AG08396 (cell line): ENCODE measurements at regions not wholly inside any gene's neighbourhood (a gene's known extent, or its start where the extent isn't known, plus 50 kb on each side); places are given as distances from the start of the nearest gene placed in this dataset.
A peak's percentile ranks its signal among the peaks of the same experiment; 100 is the strongest.
"Not testable (repeated sequence)": the region's sequence is repeated elsewhere in the genome, so short reads cannot be mapped to it uniquely, and the experiment has no call there.

Experiments used
- DNase-seq: peaks from one replicate; pipeline ENCODE4 v3.0.0; 2012; ENCODE audit warnings: low spot score, mixed read lengths

DNA sequence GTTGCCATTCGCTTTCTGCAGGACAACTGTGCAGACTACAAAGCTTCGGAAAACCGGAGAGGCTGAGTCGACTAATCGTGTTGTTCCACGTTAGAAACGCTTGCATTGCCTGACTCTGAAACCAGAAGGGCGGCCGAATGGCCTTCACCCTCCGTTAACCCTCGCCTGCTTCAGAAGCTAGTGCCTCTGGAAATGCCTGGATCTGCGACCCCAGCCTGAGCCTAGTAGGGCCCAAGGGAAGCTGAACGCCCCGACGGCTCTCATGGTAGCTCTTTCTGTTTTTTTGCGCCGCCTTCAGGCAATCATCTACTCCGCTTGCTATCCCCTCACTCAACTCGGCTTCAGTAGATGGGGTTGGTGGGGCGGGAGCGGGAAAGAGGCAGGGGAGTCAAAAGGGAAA is 117.3 kb downstream of the PPIAL4A start:
- peak; percentile 0 for DNase-seq

DNA sequence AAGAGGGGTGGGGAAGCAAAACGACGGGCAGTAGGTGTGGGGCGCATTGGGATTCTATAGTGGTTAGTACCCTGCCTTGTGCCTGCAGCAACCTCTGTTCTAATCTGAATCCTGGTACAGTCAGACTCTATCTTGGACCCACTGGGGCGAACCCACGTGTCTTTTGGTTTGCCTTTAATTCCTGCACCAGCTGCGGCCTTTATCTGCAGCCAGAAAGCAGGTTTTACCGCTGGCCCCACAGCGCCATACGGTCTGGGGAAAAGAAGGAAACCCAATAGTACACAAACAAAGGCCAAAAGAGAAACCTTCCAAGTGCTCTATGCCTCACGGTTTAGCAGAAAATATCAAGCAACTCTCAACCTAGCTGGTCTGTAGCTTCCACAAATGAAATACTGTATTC is 118.2 kb downstream of the PPIAL4A start:
- DNase-seq = peak; percentile 0

DNA sequence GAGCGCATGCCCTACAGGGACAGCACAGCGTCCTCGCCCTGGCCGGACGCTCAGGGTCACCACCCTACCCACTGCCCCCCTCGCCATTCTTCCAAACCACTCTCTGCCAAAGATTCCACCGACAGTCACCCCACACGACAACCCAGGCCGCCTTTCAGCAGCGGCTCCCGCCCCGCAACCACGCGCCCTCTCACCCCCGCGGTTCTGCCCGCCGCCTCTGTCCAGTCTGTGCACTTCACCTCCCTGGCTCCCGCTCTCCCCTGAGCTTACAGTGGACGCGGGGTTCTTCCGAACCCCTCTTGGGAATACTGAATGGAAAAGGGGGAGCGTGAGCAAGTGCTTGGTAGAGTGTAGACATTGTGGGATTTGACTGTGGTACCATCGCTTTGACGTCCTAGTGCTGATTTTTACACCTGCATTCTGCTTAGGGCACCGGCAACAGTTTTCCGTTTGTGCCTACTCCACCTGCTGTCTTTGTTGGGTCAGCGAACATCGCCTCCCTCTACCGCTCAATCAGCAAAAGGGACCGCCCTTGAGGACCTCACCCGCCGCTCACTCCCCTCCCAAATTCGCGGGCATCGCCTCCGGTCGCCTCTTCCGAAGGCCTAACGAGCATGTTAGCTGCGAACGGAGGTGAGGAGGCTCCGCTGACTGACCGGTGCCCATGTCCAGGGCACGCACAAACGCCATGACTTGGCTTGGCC is 119.1 kb downstream of the PPIAL4A start:
- not testable (repeated sequence) for DNase-seq

DNA sequence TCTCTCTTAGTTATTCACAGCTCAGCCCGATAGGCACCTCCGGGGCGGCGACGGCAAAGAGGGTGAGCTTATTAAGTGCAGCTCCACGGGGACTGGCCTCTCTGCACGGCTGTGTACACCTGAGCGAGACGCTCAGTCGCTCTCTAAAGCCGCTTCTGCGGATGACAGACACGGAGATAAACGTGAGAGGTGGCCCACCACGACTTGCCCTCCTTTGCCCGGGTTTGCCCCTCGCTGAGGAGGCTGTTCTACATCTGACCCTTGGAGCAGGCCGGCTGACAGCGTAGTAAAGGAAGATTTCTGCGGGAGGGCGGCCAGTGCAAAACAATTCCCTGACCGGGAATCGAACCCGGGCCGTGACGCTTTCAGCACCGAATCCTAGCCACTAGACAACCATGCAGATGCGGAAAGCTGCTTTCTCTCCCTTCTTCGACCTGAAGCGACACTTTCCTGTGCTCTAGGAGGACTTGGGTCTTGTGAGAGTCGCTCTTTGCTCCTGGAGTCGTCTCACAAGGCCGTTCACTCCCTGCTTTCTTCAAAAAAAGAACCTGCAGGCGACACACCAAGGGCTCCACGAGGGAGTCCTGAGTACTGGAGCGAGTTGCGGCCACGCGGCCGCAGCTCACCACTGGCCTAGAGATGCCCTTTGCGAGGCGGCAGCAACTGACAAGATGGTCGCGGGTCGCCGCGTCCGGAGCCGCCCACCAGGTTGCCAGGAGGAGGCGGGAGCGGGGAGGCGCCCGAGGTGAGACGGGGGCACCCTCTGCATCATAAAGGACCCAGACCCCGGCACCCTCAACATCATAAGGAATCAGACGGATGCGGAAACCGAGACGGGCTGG is 119.9 kb downstream of the PPIAL4A start:
- DNase-seq = peak; percentile 9

DNA sequence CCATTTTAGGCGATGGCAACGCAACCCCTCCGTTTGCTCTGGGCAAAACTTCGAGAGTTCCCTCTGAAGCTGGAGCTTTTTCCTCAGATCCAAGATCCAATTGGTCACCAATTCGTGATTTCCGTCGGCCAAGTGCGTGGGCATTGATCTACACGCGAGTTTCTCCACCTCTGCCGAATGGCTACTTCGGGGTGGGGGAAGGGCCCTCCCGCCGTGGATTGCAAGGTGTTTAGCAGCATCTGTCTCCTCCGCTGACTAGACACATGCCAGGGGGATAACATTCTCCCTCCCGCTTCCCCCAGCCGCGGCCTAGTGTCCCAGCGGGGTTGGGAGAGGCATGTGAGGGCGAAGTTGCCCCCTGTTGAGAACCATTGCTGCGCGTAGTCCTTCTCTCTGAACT is 120.6 kb downstream of the PPIAL4A start:
- DNase-seq = not testable (repeated sequence)

DNA sequence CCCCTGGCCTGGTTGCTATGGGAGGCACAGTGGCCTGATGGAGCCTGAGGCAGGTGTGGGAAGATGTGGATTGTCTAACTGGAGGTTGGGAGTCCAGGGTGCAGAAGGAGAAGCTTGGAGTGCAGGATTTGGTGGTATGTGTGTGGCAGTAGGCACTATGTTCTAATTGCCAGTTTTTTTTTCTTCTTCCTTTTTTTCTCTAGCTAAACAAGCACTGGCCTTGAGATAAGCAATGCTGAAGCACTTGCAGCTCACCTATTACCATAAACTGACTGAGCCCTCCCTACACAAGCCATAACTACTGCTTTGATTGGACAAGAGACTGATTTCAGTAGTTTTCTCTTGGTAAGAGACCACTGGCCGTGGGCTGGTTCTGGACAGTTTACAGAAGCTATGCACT is 123.6 kb downstream of the PPIAL4A start:
- DNase-seq = not testable (repeated sequence)

DNA sequence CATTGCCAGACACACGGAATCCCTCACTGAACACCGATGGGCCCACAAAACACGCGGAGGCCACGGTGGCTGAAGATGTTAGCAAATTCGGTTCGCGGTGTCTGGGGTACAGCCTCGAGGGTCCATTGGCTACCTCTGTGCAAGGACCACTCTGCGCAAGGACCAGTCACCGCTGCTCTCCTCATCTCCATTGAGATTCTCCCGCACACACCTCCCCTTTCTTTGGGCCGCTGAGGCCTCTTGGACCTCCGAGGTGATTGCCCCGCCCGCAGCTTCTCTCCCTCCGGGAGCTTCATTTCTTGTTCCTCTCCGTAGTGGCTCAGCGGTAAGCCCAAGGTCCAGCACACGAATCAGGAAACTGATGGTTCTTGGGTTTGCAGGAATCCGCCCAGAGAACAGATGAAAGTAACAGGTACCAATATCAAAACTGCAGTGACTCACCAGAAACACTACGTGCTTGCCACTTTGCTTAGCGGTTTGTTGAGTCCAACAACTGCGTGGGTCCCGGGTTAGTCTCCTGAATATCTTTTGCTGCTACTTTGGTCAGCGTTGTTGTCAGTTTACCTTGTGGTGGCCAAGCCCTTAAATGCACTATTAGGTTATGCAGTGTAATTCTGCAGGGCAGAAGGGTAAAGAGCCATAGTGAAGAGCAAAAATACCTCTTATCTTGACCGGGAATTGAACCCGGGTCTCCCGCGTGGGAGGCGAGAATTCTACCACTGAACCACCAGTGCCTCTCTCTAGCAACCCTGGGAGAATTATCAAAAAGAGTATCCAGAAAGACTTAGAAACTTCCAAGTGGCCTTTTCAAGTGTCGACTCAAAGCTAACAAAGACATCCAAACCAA is 126.8 kb downstream of the PPIAL4A start:
- DNase-seq = peak; percentile 16

DNA sequence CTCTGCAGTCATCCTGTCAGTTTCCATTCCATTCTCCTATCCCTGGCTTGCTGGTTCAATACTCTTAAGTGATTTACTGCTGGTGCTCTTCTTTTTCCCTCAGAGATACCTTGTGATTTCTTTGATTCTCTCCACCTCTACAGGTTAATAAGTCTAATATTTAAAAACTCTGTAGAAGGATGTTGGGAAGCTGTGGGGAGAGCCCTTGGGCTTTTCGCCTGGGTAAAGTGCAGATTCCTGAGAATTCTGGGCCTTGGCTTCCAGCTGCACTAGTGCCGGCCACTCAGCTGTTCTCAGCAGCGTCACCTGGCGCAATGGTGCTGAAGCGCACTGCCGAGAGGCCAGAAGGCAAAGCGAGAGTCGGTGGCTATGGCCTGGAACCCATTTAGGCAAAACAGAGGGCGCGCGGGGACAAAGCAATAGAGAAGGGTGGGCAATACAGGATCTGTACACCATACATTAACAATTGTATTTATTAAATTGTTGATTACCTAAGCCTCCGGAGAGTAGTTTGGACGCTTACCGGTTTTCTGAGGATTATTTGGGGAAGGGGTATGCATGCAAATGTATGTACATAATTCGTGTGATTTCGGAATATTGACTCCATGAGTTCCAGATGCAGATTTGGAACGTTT is 130.3 kb downstream of the PPIAL4A start:
- DNase-seq = not testable (repeated sequence)

DNA sequence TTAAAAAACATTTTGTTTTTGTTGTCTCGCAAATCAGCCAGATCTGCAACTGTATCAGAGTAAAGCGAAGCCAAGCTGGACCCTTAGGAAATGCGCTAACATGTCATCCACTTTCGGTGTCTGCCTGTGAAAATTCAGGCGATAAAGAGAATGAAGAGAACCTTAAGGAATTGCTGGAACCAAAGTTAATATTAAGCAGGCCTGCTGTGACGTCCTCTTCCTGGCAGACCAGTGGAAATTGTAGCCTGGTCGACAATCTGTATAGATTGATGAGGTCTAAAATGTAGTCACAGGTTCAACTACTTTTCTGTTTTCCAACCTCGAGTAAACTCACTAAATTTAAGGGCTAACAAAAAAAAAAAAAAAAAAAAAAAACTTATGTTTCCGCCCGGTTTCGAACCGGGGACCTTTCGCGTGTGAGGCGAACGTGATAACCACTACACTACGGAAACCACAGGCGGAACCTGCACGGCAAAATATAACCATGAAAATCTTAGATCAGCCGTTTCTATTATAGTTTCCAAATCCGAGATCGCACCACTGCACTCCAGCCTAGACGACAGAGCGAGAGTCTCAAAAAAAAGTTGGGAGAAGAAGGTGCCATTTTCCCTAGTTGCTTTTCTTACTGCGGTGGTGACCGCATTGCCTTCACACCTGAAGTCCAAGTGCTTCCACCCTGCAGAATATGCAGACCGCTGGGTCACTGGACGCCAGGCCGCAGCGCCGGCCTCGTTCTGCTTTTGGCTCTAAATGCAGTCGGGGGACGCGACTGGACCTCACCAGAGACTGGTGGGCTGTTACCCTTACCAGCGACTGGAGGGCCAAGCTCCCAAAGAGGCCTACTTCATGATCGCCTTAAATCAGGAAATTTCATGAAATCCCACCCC is 131.0 kb downstream of the PPIAL4A start:
- not testable (repeated sequence) for DNase-seq

DNA sequence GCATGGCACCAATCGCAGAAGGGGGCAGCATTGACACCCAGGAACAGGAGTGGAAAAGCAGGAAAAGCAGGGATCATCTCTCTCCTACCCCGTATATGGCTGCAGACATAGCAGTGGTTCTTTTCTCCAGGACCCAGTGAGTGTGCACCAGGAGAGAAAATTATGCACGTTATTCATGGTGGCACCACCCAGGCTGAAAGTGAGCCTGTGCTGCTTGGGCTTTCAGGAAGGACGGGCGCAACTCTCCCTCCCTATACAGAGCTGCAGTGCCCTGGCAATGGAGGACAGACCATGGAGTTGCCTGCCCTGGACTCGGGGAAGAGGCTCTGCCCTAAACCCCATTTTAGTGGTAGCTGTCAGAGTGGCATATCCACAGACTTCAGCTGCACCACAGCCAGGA is 132.1 kb downstream of the PPIAL4A start:
- not testable (repeated sequence) for DNase-seq

DNA sequence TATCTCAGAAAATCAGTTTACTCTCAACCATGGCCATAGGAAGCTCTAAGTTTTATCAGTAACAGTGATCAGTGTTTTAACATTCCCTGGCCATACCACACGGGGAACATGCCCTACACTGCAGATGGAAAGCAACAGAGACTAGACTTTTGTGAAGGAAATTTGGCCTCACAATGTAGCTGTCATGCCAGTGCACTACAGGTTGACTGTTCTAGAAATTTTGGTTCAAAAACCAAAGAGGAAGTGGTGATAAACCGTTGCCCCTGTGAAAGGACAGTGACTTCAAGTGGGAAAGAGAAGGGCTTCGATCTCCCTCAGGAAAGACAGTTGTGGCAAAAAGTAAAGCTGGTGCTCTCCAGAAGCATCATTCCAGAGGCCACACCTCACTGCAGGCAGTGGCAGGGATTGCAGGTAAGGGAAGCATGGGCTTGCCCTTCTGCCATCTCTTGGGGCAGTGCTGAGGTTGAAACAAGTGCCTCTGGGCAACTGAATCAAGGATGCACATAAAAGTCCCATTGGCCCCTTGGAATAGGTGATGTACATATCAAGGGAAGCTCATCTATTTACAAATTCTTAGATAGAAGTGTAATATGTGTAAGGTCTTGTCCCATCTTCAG is 143.4 kb downstream of the PPIAL4A start:
- not testable (repeated sequence) for DNase-seq

DNA sequence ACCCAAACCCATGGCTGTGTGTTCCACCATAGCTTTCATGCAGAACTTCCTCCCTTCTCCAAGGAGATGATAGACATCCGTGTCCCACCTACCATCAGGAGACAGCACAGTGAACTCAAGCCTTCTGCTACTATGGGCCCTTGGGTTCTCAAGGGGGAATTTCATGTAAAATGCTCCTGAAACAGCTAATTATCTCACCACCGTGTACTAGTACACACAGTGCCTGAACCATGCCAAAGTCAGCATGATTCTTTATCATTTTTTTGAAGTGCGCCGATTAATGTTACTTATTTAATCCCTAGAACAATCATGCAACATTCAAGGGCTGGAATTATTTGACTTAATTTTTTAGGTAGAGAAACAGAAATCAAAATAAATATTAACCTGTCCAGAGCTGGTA is 147.2 kb downstream of the PPIAL4A start:
- not testable (repeated sequence) for DNase-seq

DNA sequence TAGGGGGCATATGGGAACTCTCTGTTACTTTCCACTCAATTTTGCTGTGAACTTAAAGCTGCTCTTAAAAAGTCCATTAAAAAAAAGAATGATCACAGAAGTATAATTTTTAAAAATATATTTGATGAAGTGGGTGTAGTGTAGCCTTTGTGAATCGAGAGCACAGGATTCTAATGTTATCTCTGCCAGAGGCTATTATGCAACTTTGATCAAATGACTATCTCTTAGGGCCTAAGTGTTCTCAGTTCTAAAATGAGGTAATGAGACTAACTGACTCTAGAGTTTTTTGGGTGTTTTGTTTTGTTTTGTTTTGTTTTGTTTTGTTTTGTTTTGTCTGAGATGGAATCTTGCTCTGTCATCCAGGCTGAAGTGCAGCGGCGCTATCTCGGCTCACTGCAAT is 143.2 kb downstream of the FAM72B start:
- DNase-seq = not testable (repeated sequence)

DNA sequence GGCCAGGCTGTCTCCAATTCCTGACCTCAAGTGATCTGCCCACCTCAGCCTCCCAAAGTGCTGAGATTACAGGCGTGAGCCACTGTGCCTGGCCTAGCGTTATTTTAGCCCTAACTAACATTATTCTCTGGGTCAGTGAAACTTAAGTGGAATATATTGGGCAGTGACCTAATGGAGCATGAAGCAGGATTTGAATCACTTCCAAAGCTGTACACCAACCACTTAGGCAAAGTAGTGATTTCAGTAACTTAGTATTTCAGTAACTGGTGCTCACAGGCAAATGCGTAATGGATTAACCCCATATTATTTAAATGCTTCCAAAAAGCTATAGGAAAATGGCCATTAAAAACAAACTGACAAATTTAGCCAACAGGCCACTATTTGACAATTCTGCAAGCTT is 142.6 kb downstream of the FAM72B start:
- not testable (repeated sequence) for DNase-seq

DNA sequence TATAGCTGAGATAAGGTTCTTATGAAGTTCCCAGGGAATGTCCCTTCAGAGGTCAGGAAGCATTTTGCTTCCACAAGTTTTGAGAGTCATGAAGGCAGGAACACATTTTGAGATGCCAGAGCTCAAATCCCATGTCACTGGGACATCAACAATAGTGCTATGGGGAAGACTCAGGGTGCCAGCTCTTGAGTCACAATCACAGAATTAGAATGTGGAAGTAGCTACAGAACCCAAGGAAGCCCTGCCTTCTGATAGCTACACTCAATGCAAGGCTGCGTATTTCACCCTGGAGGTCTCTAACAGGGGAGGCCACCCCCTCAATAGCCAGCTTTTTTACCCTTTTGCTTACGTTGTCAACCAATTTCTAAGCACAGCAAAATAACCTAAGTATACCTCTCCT is 141.3 kb downstream of the FAM72B start:
- DNase-seq = not testable (repeated sequence)

DNA sequence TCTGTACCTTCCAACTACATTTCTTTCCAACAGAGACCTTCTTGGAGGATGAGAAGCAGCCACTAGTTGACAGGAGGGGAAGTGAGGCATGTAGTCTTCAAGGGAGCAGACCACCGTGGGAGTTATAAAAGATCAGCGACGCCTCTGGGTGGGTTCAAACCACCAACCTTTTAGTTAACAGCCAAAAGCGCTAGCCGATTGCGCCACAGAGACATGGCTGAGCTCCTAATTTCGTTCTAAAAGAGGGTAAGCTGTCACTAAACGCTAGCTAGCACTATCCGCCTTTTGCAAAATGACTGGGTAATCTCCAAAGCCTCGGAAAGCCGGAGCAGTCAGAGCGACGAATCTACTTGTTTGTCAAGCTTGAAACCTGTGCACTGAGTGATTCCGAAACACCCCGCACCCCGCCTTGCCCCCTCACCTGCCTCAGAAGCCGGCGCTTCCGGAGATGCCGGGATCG is 135.8 kb downstream of the FAM72B start:
- not testable (repeated sequence) for DNase-seq

DNA sequence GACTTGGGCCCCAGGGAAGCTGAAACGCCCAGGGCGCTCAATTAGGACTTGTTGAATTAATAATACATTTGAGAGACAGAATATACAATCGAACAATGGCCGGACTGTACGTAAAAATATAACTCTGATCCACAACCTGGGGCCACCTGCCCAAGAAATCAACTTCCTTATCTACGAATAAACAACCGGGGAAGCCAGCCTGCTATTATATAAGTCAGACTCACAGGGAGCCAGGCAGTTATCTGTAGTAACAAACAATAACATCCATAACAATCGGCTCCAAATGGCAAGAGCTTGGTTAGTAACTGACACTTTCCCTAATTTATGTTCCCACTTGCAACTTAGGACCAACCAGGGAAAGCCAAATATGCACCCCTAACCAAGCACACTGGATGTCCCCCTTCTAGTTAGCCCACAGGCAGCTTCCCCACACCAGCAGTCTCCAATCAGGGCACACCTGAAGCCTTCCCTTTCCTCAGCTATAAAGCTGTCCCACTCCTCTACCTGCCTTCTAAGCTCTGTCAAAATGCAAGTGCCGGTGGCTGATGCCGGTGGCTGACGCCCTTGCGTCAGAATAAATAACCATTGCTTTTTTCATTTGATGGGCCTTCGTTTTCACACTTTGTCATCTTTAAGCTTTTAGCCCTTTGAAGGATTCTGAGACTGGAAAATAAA is 135.2 kb downstream of the FAM72B start:
- DNase-seq = not testable (repeated sequence)

DNA sequence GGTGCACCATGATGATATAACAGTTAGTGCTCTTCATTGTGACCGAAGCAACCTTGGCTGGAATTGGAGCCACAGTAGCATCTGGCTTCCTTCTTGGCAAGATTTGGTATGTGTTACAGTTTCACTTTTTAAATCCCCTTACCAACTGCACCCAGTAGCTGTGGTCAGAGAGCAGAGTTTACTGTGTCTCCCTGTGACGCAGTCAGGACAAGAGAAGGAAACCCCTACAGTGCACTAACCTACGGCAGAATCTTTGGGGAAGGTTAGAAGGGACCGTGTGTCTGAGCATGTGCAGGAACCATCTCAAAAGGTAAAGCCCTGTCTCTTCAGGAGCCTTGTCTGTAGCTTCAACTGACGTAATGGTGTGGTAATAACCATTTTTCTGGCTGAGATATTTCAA is 134.0 kb downstream of the FAM72B start:
- DNase-seq = not testable (repeated sequence)

DNA sequence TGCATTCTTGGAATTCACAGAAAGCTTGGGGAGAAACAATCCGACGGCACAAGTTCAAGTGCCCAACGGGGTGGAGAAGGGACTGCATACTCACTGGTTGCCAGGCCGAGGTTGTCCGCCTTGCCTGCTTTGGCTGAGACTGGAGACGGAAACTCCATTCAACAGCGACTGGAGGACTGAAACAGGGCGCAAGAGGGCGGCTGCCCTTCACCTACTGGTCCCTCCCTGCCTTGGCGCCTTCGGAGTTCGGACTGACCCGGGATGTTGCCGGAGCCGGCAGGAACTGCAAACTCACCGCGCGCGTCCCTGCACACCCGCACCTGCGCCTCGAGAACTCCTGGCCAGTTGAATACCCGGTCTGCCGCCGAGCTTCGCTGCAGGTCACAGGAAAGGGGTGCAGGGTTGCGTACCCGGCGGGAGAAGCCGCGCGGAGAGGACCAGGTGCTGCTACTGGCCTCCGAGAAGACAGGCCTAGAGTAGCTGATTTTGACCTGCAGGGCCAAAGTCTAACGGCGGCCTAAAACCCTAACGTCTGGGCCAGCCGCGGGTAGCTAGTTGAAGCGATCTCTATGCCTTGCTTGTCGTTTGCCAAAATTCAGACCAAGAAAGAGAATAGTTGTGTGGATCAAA is 132.9 kb downstream of the FAM72B start:
- DNase-seq = not testable (repeated sequence)
